Ovary (tissue), 3 donors: ENCODE measurements at regions not wholly inside any gene's neighbourhood (a gene's known extent, or its start where the extent isn't known, plus 50 kb on each side); places are given as distances from the start of the nearest gene placed in this dataset.
"Not testable (repeated sequence)": the region's sequence is repeated elsewhere in the genome, so short reads cannot be mapped to it uniquely, and the experiment has no call there.

ENCODE experiments used
- CTCF ChIP-seq, 3 donors: fragments of 450-650 bp in 2 of 3; fragments of 200-600 bp in 1 of 3; IDR thresholded peaks; one replicate each; pipeline versions ENCODE4 v1.5.1 to v1.8.0; 2016 to 2022; ENCODE audit warnings: antibody characterized with exemption in 3 of 3, mild to moderate bottlenecking in 1 of 3
- EP300 ChIP-seq: sonication (generic); formaldehyde crosslinking; IDR thresholded peaks from one replicate; pipeline ENCODE4 v1.6.1; 2017; ENCODE audit warnings: antibody characterized with exemption
- donor health status: DM: no; HTN: no; CAD: no.

- not testable (repeated sequence) for TF ChIP-seq CTCF (IDR thresholded peaks at IDR 0.05); EP300
Observed at GRCh38 chr10:45250694-45251075, 64.7 kb downstream of the OR13A1 start.
